DMS79 treated with DMSO at 0.1 percent for 48 hours (cell line): ENCODE measurements at regions not wholly inside any gene's neighbourhood (a gene's known extent, or its start where the extent isn't known, plus 50 kb on each side); places are given as distances from the start of the nearest gene placed in this dataset.

Source experiments
- DNase-seq: peaks from one replicate; lab custom pipeline; 2025; lab: John Stamatoyannopoulos, UW

GRCh38 chr7:22676385-22676784, 50.6 kb upstream of the IL6 start:
- no peak for DNase-seq

- no peak for DNase-seq
Observed at GRCh38 chr7:22675917-22676343, 51.1 kb upstream of the IL6 start.

- no peak for DNase-seq
Observed at GRCh38 chr7:22675421-22675820, 51.6 kb upstream of the IL6 start.

GRCh38 chr7:22672846-22673680, 53.9 kb upstream of the IL6 start:
- no peak for DNase-seq

- no peak for DNase-seq
Observed at GRCh38 chr7:22671177-22671879, 55.7 kb upstream of the IL6 start.

- DNase-seq, result no peak
Observed at GRCh38 chr7:22670422-22670815, 56.6 kb upstream of the IL6 start.

- no peak for DNase-seq
Observed at GRCh38 chr7:22669692-22670421, 57.1 kb upstream of the IL6 start.

- DNase-seq, result no peak
Observed at GRCh38 chr7:22668971-22669401, 58.0 kb upstream of the IL6 start.

GRCh38 chr7:22667562-22668239, 59.3 kb upstream of the IL6 start:
- DNase-seq, result no peak

- DNase-seq, result no peak
Observed at GRCh38 chr7:22667187-22667561, 59.8 kb upstream of the IL6 start.

- DNase-seq, result no peak
Observed at GRCh38 chr7:22666732-22667131, 60.3 kb upstream of the IL6 start.

GRCh38 chr7:22665923-22666322, 61.1 kb upstream of the IL6 start:
- DNase-seq, result no peak

- no peak for DNase-seq
Observed at GRCh38 chr7:22664988-22665798, 61.8 kb upstream of the IL6 start.

- no peak for DNase-seq
Observed at GRCh38 chr7:22663721-22664120, 63.3 kb upstream of the IL6 start.

- no peak for DNase-seq
Observed at GRCh38 chr7:22663357-22663718, 63.7 kb upstream of the IL6 start.

- no peak for DNase-seq
Observed at GRCh38 chr7:22662556-22663356, 64.2 kb upstream of the IL6 start.

- no peak for DNase-seq
Observed at GRCh38 chr7:22662036-22662435, 65.0 kb upstream of the IL6 start.

GRCh38 chr7:22660732-22661131, 66.3 kb upstream of the IL6 start:
- no peak for DNase-seq

- no peak for DNase-seq
Observed at GRCh38 chr7:22660293-22660692, 66.7 kb upstream of the IL6 start.

GRCh38 chr7:22659741-22660140, 67.3 kb upstream of the IL6 start:
- no peak for DNase-seq

GRCh38 chr7:22658031-22658430, 69.0 kb upstream of the IL6 start:
- no peak for DNase-seq
